GM20431 (cell line): ENCODE measurements at regions not wholly inside any gene's neighbourhood (a gene's known extent, or its start where the extent isn't known, plus 50 kb on each side); places are given as distances from the start of the nearest gene placed in this dataset.

Source experiments
- in situ Hi-C: fragments of 300-500 bp; cut with MseI, MboI; formaldehyde crosslinking; loops from one replicate; pipeline ENCODE4 v1.15.0; 2020; ENCODE audit warnings: low sequenced_read_pairs; ENCODE audit not compliant: unreplicated experiment

- in situ Hi-C loops, result loop anchor here (25.0 kb wide), 1 partner anchor 246 kb away; no protein-coding TSS in a partner anchor
These were observed 145.1 kb upstream of the TMEM106B start for GRCh38 chr7:12066004-12066403.

- in situ Hi-C loops, result loop anchor here (25.0 kb wide), 1 partner anchor 246 kb away; no protein-coding TSS in a partner anchor
These were observed 144.6 kb upstream of the TMEM106B start for GRCh38 chr7:12066521-12066920.

DNA sequence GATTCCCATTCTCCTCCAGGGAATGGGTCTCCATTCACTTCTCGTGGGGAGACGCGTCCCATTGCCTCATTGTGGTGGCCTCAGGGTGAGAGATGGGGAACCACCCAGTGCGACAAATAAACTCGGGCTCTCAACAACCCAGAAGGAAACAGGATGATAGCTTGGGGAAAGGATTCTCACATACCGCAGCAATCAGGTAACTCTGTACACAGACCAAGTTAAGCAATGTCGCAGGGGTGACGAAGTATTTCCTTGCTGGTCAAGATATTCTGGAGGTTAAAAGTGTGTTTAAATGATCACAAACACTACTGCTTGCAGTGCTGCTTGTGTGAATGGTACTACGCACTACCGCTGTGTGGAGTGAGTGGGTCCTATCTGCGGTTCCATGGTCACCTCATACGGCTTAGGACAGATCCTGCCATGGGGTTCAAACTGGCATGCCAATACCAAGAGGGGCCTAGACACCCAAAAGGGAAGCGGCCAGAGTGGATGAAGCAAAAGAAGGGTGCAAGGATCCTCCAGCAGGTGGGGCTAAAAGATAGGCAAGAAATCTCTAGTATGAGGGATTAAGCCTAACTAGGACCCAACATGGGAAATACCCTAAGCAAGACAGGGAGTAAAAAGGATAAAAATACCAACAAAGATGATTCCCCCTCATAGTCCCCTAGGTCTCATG is 143.8 kb upstream of the TMEM106B start:
- in situ Hi-C loops, result loop anchor here (25.0 kb wide), 1 partner anchor 245 kb away; no protein-coding TSS in a partner anchor

- in situ Hi-C loops, result loop anchor here (25.0 kb wide), 1 partner anchor 243 kb away; no protein-coding TSS in a partner anchor
These were observed 141.3 kb upstream of the TMEM106B start for GRCh38 chr7:12069757-12070156.

GRCh38 chr7:12074889-12075288 is 136.2 kb upstream of the TMEM106B start:
- in situ Hi-C loops, result loop anchor here (25.0 kb wide), 1 partner anchor 237 kb away; no protein-coding TSS in a partner anchor

DNA sequence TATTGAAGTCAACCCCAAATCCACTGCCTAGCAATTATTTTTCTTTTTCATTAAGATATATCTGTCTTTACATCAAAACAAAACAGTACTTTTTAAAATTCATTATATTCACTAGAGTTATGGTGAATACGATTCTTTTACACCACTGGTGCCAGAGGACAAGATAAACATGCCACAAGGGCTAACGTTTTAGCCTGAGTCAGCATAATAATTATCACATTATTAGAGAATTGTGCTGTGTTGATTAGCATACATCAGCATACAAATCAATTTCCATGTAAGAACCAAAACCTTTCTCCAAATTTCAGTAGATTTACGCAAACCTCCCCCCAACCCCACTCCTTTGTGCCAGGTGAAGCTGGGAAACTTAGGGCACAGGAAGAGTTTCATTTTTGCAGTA is 131.1 kb upstream of the TMEM106B start:
- in situ Hi-C loops, result no loop called here

- in situ Hi-C loops, result no loop called here
These were observed 125.6 kb upstream of the TMEM106B start for GRCh38 chr7:12085516-12085915.

DNA sequence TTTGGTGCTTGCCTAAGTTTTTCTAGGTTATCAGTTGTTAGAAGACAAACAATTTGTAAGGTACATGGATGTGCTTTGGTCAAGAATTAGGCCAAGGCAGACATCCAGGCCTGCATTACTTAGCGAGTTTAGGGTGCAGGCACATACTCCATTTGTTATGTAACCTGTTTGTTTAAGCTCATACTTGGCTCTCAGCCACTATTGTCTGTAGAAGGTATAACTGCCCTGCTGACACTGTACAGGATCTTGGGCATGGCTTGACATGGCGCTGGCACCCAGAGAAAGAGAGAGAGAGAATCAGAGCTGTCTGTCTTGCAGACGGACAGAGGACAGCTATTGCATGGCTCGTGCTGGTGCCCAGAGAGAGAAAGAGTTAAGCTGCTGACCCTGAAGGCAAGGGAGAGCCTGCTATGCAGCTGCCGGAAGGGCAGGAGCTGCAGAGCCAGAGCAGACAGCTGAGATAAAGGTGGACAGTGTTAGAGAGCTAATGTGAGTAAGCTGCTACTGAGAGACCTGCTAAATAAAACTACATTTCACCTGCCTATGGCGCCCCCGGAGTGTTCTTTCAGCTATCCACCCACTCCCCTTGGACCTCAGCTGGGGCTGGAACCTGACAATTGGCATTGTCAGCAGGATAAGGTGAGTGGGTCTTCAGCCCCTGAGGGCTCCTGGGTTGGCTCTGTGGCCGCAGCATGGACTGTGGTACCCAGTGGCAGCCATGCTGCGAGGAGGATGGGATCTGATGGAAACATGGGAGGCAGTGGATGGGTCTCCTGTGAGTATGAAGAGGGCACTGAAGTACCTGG is 120.9 kb upstream of the TMEM106B start:
- in situ Hi-C loops, result no loop called here

- in situ Hi-C loops, result no loop called here
These were observed 120.3 kb upstream of the TMEM106B start for GRCh38 chr7:12090757-12091221.

GRCh38 chr7:12091231-12091630 is 119.9 kb upstream of the TMEM106B start:
- in situ Hi-C loops, result no loop called here

DNA sequence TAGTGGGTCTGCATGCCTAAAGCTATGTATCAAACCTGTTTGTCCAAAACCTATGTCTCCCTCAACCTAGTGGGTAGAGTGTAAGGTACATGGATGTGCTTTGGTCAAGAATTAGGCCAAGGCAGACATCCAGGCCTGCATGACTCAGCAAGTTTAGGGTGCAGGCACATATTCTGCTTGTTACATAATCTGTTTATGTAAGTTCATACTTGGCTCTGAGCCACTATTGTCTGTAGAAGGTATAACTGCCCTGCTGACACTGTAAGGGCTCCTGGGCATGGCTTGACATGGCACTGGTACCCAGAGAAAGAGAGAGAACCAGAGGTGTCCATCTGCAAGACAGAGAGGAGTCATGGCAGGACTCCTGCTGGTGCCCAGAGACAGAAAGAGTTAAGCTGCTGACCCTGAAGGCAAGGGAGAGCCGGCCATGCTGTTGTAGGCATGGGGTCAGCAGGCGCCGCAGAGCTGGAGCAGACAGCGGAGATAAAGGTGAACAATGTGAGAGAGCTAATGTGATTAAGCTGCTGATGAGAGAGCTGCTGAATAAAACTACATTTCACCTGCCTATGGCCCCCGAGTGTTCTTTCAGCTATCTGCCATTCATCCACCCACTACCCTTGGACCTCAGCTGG is 118.5 kb upstream of the TMEM106B start:
- in situ Hi-C loops, result no loop called here

GRCh38 chr7:12093365-12093764 is 117.7 kb upstream of the TMEM106B start:
- in situ Hi-C loops, result no loop called here

DNA sequence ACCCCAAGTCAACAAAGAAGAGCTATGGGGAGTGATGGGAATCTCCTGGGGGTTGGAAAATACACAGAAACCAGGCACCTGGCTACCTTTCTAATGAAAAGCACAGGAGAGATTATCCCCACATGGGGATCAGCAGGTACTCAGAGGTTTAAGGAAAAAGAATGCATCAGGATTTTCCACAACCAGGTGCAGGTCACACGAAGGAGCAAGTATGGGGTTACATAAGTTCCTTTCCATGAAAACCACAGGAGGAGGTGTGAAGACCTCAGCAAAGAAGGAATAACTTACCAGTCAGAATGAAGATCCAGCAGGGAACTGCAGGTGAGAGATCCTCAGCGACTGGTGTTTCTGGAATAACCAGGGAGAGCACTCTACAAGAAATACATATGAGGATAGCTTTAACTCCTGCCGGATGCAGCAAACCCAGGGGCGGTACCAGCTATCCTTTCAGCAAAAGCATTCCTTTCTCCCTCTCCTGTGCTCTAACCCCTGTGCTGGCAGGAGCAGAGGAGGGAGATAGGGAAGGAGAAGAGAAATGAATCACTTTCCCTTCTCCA is 116.7 kb upstream of the TMEM106B start:
- in situ Hi-C loops, result no loop called here

GRCh38 chr7:12102126-12102525 is 109.0 kb upstream of the TMEM106B start:
- in situ Hi-C loops, result no loop called here

DNA sequence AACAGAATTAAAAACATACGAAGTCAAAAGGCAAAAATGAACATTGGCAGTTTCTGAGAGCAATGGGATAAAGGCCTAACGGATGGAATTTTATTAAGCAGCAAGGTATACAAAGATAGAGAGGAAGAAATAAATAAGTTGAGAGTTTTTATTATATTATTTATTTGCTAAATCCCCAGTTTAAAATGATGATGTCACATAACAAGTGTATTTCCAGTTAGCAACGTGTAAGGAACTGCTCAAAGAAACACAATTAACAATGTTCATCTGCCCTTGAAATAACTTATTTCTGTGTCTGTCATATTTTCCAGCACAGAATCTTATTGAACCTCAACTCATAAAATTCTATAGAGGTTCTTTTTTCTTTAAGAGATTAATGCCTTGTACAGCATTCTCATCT is 108.6 kb upstream of the TMEM106B start:
- in situ Hi-C loops, result no loop called here

GRCh38 chr7:12103948-12104347 is 107.1 kb upstream of the TMEM106B start:
- in situ Hi-C loops, result no loop called here

DNA sequence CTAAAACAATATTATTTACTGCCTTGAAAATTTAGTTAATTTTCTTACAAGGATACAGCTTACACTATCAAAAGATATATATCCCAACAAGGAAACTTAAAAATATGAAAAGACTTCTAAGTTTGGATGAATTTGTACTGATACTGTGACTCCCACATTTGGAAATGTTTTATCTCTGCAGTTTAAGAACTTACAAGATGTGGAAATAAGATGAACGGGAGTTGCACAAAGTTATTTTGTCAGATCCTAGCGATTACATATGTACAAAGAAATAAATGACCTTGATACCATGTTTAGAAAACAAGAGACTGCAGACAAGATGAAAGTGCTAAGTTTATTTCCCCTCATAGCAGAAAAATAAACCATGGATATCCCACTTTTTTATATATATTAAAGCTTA is 103.7 kb upstream of the TMEM106B start:
- in situ Hi-C loops, result no loop called here

DNA sequence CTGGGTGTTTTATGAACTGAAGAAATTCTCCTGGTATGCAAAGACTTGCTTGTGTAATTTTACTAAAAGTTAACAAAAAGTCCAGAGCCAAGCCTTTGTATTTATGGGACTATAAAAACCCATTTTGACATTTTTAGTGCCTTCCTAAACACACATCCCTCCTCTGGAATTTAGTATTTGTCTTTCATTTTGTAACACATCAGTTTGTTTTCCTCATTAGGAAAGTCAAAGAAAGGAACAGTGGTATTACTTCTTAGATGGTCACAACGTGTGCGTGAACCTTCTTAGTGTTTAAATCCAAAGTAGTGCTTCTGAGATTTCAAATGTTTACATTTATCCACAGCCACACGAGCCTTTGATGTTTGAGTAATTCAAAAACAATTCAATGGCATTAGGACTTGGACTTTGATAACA is 103.2 kb upstream of the TMEM106B start:
- in situ Hi-C loops, result no loop called here

- in situ Hi-C loops, result no loop called here
These were observed 100.7 kb upstream of the TMEM106B start for GRCh38 chr7:12110425-12110824.
